ENCODE measurements at regions not wholly inside any gene's neighbourhood (a gene's known extent, or its start where the extent isn't known, plus 50 kb on each side); places are given as distances from the start of the nearest gene placed in this dataset.

GRCh38 chr9:27750566-27750965 is 177.3 kb upstream of the C9orf72 start:
- no peak for DNase-seq (ENCODE audit: low read depth)

- DNase-seq (ENCODE audit: low read depth), result no peak
These were observed 178.8 kb upstream of the C9orf72 start for GRCh38 chr9:27752069-27752468.

GRCh38 chr9:27755846-27756245 is 182.6 kb upstream of the C9orf72 start:
- no peak for DNase-seq (ENCODE audit: low read depth)

GRCh38 chr9:27756418-27756817 is 183.1 kb upstream of the C9orf72 start:
- no peak for DNase-seq (ENCODE audit: low read depth)

- DNase-seq (ENCODE audit: low read depth), result no peak
These were observed 190.6 kb upstream of the C9orf72 start for GRCh38 chr9:27763831-27764230.

- no peak for DNase-seq (ENCODE audit: low read depth)
These were observed 192.2 kb upstream of the C9orf72 start for GRCh38 chr9:27765266-27766072.

- DNase-seq (ENCODE audit: low read depth), result no peak
These were observed 193.0 kb upstream of the C9orf72 start for GRCh38 chr9:27766073-27766835.

GRCh38 chr9:27768781-27769180 is 195.5 kb upstream of the C9orf72 start:
- DNase-seq (ENCODE audit: low read depth), result no peak

GRCh38 chr9:27770541-27770940 is 197.3 kb upstream of the C9orf72 start:
- DNase-seq (ENCODE audit: low read depth), result no peak

GRCh38 chr9:27771803-27772545 is 198.7 kb upstream of the C9orf72 start:
- no peak for DNase-seq (ENCODE audit: low read depth)

- no peak for DNase-seq (ENCODE audit: low read depth)
These were observed 211.8 kb upstream of the C9orf72 start for GRCh38 chr9:27784847-27785713.

- no peak for DNase-seq (ENCODE audit: low read depth)
These were observed 212.4 kb upstream of the C9orf72 start for GRCh38 chr9:27785714-27786100.

- DNase-seq (ENCODE audit: low read depth), result no peak
These were observed 214.6 kb upstream of the C9orf72 start for GRCh38 chr9:27787891-27788290.

GRCh38 chr9:27791311-27791710 is 218.0 kb upstream of the C9orf72 start:
- DNase-seq (ENCODE audit: low read depth), result no peak

- no peak for DNase-seq (ENCODE audit: low read depth)
These were observed 219.8 kb upstream of the C9orf72 start for GRCh38 chr9:27792971-27793689.

- no peak for DNase-seq (ENCODE audit: low read depth)
These were observed 226.0 kb upstream of the C9orf72 start for GRCh38 chr9:27799326-27799725.

- no peak for DNase-seq (ENCODE audit: low read depth)
These were observed 226.9 kb upstream of the C9orf72 start for GRCh38 chr9:27800159-27800558.

- no peak for DNase-seq (ENCODE audit: low read depth)
These were observed 227.6 kb upstream of the C9orf72 start for GRCh38 chr9:27800692-27801370.

GRCh38 chr9:27801545-27801944 is 228.3 kb upstream of the C9orf72 start:
- DNase-seq (ENCODE audit: low read depth), result no peak

GRCh38 chr9:27802418-27802817 is 229.1 kb upstream of the C9orf72 start:
- no peak for DNase-seq (ENCODE audit: low read depth)

GRCh38 chr9:27808864-27809263 is 235.6 kb upstream of the C9orf72 start:
- DNase-seq (ENCODE audit: low read depth), result no peak

Data from stimulated activated CD4-positive, alpha-beta T cell treated with anti-CD3 and anti-CD28 coated beads, Interleukin-2, amount 100 ng/mL, for 4 hours (primary cell).